ENCODE measurements at regions not wholly inside any gene's neighbourhood (a gene's known extent, or its start where the extent isn't known, plus 50 kb on each side); places are given as distances from the start of the nearest gene placed in this dataset.

- no peak overlapping the region for H3K9ac ChIP-seq (ENCODE audit: low read length)
- Mint-ChIP-seq H3K4me1 (ENCODE audit: low read depth, unreplicated experiment) (peaks cover 4% of the 10 kb centered on the region), H3K4me3 (ENCODE audit: unreplicated experiment) (no peak overlapping the region), H3K27me3 (ENCODE audit: low read depth, unreplicated experiment) (no peaks in the 10 kb centered on the region), H3K36me3 (ENCODE audit: low read depth, unreplicated experiment) (no peaks in the 10 kb centered on the region), H3K27ac (ENCODE audit: unreplicated experiment) (no peak overlapping the region), H3K9me3 (ENCODE audit: unreplicated experiment) (no peaks in the 10 kb centered on the region)
- H3K79me2 ChIP-seq (ENCODE audit: insufficient read depth, low read length) = no peaks in the 10 kb centered on the region
- no peak overlapping the region for H2AFZ ChIP-seq (ENCODE audit: low read depth, low read length)
- FAIRE-seq = no peak
- TF ChIP-seq EZH2 (IDR thresholded peaks at IDR 0.05; ENCODE audit: insufficient read depth, low read length) = no peak
- TF ChIP-seq, protein P1, sequence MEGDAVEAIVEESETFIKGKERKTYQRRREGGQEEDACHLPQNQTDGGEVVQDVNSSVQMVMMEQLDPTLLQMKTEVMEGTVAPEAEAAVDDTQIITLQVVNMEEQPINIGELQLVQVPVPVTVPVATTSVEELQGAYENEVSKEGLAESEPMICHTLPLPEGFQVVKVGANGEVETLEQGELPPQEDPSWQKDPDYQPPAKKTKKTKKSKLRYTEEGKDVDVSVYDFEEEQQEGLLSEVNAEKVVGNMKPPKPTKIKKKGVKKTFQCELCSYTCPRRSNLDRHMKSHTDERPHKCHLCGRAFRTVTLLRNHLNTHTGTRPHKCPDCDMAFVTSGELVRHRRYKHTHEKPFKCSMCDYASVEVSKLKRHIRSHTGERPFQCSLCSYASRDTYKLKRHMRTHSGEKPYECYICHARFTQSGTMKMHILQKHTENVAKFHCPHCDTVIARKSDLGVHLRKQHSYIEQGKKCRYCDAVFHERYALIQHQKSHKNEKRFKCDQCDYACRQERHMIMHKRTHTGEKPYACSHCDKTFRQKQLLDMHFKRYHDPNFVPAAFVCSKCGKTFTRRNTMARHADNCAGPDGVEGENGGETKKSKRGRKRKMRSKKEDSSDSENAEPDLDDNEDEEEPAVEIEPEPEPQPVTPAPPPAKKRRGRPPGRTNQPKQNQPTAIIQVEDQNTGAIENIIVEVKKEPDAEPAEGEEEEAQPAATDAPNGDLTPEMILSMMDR (IDR thresholded peaks at IDR 0.05; ENCODE audit: insufficient read depth, low read depth, low read length) = no peak
- H3K4me3 ChIP-seq (ENCODE audit: insufficient read depth, low read depth, low read length) = no peak overlapping the region
- no peak overlapping the region for H3K4me2 ChIP-seq (ENCODE audit: low read length)
- H3K27ac ChIP-seq (ENCODE audit: low read depth, low read length) = no peak overlapping the region
- no peaks in the 10 kb centered on the region for H3K9me3 ChIP-seq (ENCODE audit: insufficient read depth, low read depth, low read length)
- no peak for DNase-seq (ENCODE audit: low read depth)
- no peaks in the 10 kb centered on the region for H4K20me1 ChIP-seq (ENCODE audit: insufficient read depth, low read length)
- no peaks in the 10 kb centered on the region for H3K27me3 ChIP-seq (ENCODE audit: insufficient read depth, low read length)
- H3K4me1 ChIP-seq (ENCODE audit: insufficient read depth, low read length) = no peaks in the 10 kb centered on the region
- no peaks in the 10 kb centered on the region for H3K36me3 ChIP-seq (ENCODE audit: insufficient read depth, low read length)
Observed at GRCh38 chr5:20570486-20570885, 582.5 kb upstream of the CDH18 start.

DNA sequence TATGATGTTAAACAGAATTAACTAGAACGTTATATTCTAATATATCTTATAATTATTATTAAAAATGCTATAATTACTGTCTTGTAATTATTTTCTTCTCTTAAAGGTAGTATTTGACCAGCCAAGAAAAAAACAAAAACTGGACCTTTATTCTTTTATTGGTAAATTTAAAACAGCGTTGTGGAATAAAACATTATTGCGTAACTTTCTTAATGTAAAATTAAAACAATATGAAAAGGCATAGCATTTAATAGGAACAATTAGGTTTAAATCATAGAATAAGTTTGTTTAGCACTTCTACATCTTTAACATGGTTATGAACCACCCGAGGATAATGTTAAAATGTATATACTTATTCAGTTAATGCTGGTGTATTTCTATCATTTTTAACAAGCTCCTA lies 574.5 kb upstream of the CDH18 start:
- Histone ChIP-seq H3K36me3 (ENCODE audit: insufficient read depth, low read length) (no peaks in the 10 kb centered on the region), H4K20me1 (ENCODE audit: insufficient read depth, low read length) (no peaks in the 10 kb centered on the region), H3K4me2 (ENCODE audit: low read length) (no peak overlapping the region), H3K79me2 (ENCODE audit: insufficient read depth, low read length) (no peaks in the 10 kb centered on the region), H3K27ac (ENCODE audit: low read depth, low read length) (no peak overlapping the region), H3K9ac (ENCODE audit: low read length) (no peak overlapping the region), H3K27me3 (ENCODE audit: insufficient read depth, low read length) (no peaks in the 10 kb centered on the region), H2AFZ (ENCODE audit: low read depth, low read length) (no peak overlapping the region), H3K9me3 (ENCODE audit: insufficient read depth, low read depth, low read length) (no peaks in the 10 kb centered on the region), H3K4me3 (ENCODE audit: insufficient read depth, low read depth, low read length) (no peak overlapping the region), H3K4me1 (ENCODE audit: insufficient read depth, low read length) (no peaks in the 10 kb centered on the region)
- Mint-ChIP-seq H3K27me3 (ENCODE audit: low read depth, unreplicated experiment) (no peaks in the 10 kb centered on the region), H3K27ac (ENCODE audit: unreplicated experiment) (no peak overlapping the region), H3K9me3 (ENCODE audit: unreplicated experiment) (no peaks in the 10 kb centered on the region), H3K4me1 (ENCODE audit: low read depth, unreplicated experiment) (no peaks in the 10 kb centered on the region), H3K4me3 (ENCODE audit: unreplicated experiment) (no peak overlapping the region), H3K36me3 (ENCODE audit: low read depth, unreplicated experiment) (no peaks in the 10 kb centered on the region)
- TF ChIP-seq, protein P1 (IDR thresholded peaks at IDR 0.05; ENCODE audit: insufficient read depth, low read depth, low read length) = no peak
- no peak for TF ChIP-seq EZH2 (IDR thresholded peaks at IDR 0.05; ENCODE audit: insufficient read depth, low read length)
- DNase-seq (ENCODE audit: low read depth) (no peak), FAIRE-seq (no peak)

DNA sequence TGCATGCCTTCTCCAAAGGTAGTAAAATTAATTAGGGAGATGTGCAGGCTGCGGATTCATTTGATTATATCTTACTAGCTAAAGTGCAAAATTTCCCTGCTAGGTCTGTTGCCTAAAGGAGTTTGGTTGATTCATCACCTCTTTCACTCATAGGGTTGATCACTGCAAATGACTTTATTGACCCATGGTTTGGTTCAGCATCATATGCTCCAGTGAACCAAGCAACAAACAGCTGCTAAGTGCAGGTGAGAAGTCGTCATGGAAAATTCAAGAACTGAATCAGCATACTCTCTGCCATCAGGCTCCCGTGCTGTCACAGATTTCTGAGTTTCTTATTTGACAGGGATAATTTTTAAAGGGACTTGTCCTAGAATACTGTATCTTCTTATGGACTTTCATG lies 571.8 kb upstream of the CDH18 start:
- Histone ChIP-seq H3K4me3 (ENCODE audit: insufficient read depth, low read depth, low read length) (no peak overlapping the region), H4K20me1 (ENCODE audit: insufficient read depth, low read length) (no peaks in the 10 kb centered on the region), H3K4me1 (ENCODE audit: insufficient read depth, low read length) (no peaks in the 10 kb centered on the region), H3K27ac (ENCODE audit: low read depth, low read length) (no peak overlapping the region), H3K79me2 (ENCODE audit: insufficient read depth, low read length) (no peaks in the 10 kb centered on the region), H3K9ac (ENCODE audit: low read length) (no peak overlapping the region), H3K36me3 (ENCODE audit: insufficient read depth, low read length) (no peaks in the 10 kb centered on the region), H2AFZ (ENCODE audit: low read depth, low read length) (no peak overlapping the region), H3K27me3 (ENCODE audit: insufficient read depth, low read length) (no peaks in the 10 kb centered on the region), H3K4me2 (ENCODE audit: low read length) (no peak overlapping the region), H3K9me3 (ENCODE audit: insufficient read depth, low read depth, low read length) (no peaks in the 10 kb centered on the region)
- no peaks in the 10 kb centered on the region for H3K9me3 Mint-ChIP-seq (ENCODE audit: unreplicated experiment)
- TF ChIP-seq EZH2 (IDR thresholded peaks at IDR 0.05; ENCODE audit: insufficient read depth, low read length) = no peak
- TF ChIP-seq, protein P1 (IDR thresholded peaks at IDR 0.05; ENCODE audit: insufficient read depth, low read depth, low read length) = no peak
- DNase-seq (ENCODE audit: low read depth) (no peak), FAIRE-seq (no peak)
- H3K4me1 Mint-ChIP-seq (ENCODE audit: low read depth, unreplicated experiment) = peaks cover 6% of the 10 kb centered on the region
- no peak overlapping the region for H3K27ac Mint-ChIP-seq (ENCODE audit: unreplicated experiment)
- no peaks in the 10 kb centered on the region for H3K27me3 Mint-ChIP-seq (ENCODE audit: low read depth, unreplicated experiment)
- no peak overlapping the region for H3K4me3 Mint-ChIP-seq (ENCODE audit: unreplicated experiment)
- no peaks in the 10 kb centered on the region for H3K36me3 Mint-ChIP-seq (ENCODE audit: low read depth, unreplicated experiment)
